ENCODE measurements at regions not wholly inside any gene's neighbourhood (a gene's known extent, or its start where the extent isn't known, plus 50 kb on each side); places are given as distances from the start of the nearest gene placed in this dataset.

DNA sequence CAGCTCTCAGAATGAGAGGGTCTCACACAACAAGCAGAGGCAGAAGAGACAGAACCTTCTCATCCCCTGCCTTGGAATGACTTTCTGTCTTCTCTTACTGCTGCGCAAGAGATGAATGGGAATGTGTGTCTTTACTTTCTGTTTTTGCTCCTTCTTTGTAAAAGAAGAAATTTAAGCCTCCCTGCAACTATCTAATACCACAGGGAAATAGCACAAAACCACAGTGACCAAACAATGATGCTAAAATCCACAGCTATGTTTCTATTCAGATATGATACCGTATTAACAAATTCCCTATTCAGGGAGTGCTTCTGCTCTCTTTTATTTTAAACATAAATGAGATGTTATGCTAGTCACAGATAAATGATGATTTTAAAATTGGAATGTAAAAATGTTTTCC is 173.8 kb upstream of the RAI2 start:
- TF ChIP-seq POLR2A (IDR thresholded peaks at IDR 0.05; ENCODE audit: low read depth, low read length) (no peak), POLR2AphosphoS5 (IDR thresholded peaks at IDR 0.05; ENCODE audit: low read depth, low read length) (no peak)

Measured in GM12891 (cell line).